Fibroblast of villous mesenchyme (primary cell): ENCODE measurements at regions not wholly inside any gene's neighbourhood (a gene's known extent, or its start where the extent isn't known, plus 50 kb on each side); places are given as distances from the start of the nearest gene placed in this dataset.

ENCODE experiments used
- DNase-seq: peaks from one replicate; pipeline ENCODE4 v3.0.0-alpha.2; 2010; ENCODE audit warnings: low read depth
- H3K4me3 ChIP-seq: 2 replicates; pipeline ENCODE4 v1.5.1; 2011; ENCODE audit warnings: low read depth, mild to moderate bottlenecking, low read length
- CTCF ChIP-seq: IDR thresholded peaks from 2 replicates; pipeline ENCODE4 v1.5.1; 2012; ENCODE audit warnings: low read depth, mild to moderate bottlenecking, low read length; ENCODE audit not compliant: insufficient read depth

GRCh38 chr14:71236487-71236886 is 329.2 kb downstream of the PCNX1 start:
- no peak for TF ChIP-seq CTCF
- no peak overlapping the region for H3K4me3 ChIP-seq
- DNase-seq: no peak

GRCh38 chr14:71237556-71237955 is 330.3 kb downstream of the PCNX1 start:
- no peak for DNase-seq
- H3K4me3 ChIP-seq: no peak overlapping the region
- TF ChIP-seq CTCF: no peak

GRCh38 chr14:71238835-71239234 is 331.6 kb downstream of the PCNX1 start:
- H3K4me3 ChIP-seq: no peak overlapping the region
- no peak for TF ChIP-seq CTCF
- DNase-seq: no peak

- no peak for DNase-seq
- no peak for TF ChIP-seq CTCF
- no peak overlapping the region for H3K4me3 ChIP-seq
Measured at GRCh38 chr14:71240171-71240570, 332.9 kb downstream of the PCNX1 start.

- no peak overlapping the region for H3K4me3 ChIP-seq
- peak; percentile 82 for DNase-seq
- TF ChIP-seq CTCF: no peak
Measured at GRCh38 chr14:71240866-71241520, 333.7 kb downstream of the PCNX1 start.

GRCh38 chr14:71242237-71242748 is 335.0 kb downstream of the PCNX1 start:
- no peak for TF ChIP-seq CTCF
- peak; percentile 95 for DNase-seq
- no peak overlapping the region for H3K4me3 ChIP-seq

GRCh38 chr14:71243697-71244096 is 336.4 kb downstream of the PCNX1 start:
- no peak for TF ChIP-seq CTCF
- H3K4me3 ChIP-seq: no peak overlapping the region
- DNase-seq: peak; percentile 81
